ENCODE measurements at regions not wholly inside any gene's neighbourhood (a gene's known extent, or its start where the extent isn't known, plus 50 kb on each side); places are given as distances from the start of the nearest gene placed in this dataset.

GRCh38 chr9:17068671-17069070, 66.2 kb upstream of the CNTLN start:
- H3K36me3 ChIP-seq (replicated peaks in 1 of 2; ENCODE audit: control insufficient read depth in 1 of 2, insufficient read depth in 2 of 2, low read length in 2 of 2): no peaks in the 10 kb centered on the region
- H3K27me3 Mint-ChIP-seq (ENCODE audit: low read depth in 3 of 3): peaks cover 0 to 2% (median 0%) of the 10 kb centered on the region in 3 donors
- DNase-seq: no peak
- WGBS (ENCODE audit: insufficient coverage): 32% methylated on average over 3 of the region's 3 CpGs
- H3K36me3 Mint-ChIP-seq: no peaks in the 10 kb centered on the region
- no peak overlapping the region for H3K9ac ChIP-seq (ENCODE audit: insufficient read depth, low read length, poor library complexity, severe bottlenecking)
- no peaks in the 10 kb centered on the region for H3K27me3 ChIP-seq (ENCODE audit: control insufficient read depth in 2 of 2, insufficient read depth in 2 of 2, low read length in 2 of 2)
- no peak overlapping the region for H3K27ac Mint-ChIP-seq
- no peaks in the 10 kb centered on the region for H3K9me3 ChIP-seq (replicated peaks in 1 of 2; ENCODE audit: control insufficient read depth in 1 of 2, insufficient read depth in 1 of 2, low read length in 2 of 2)
- intact Hi-C loops (cut with micrococcal nuclease): loop anchor here in 1 of 2 donors (10.0 kb wide), 1 partner anchor 396 kb away; no protein-coding TSS in a partner anchor
- H3K27ac ChIP-seq (ENCODE audit: low read depth in 1 of 2, low read length in 2 of 2): no peak overlapping the region
- no peaks in the 10 kb centered on the region for H3K4me1 Mint-ChIP-seq
- no peaks in the 10 kb centered on the region for H3K79me2 ChIP-seq (ENCODE audit: insufficient read depth, low read length)
- no peaks in the 10 kb centered on the region for H3K4me1 ChIP-seq (ENCODE audit: control insufficient read depth in 1 of 2, insufficient read depth in 2 of 2, low read length in 2 of 2)
- no peaks in the 10 kb centered on the region for H4K20me1 ChIP-seq (ENCODE audit: insufficient read depth, low read length)
- H2AFZ ChIP-seq (ENCODE audit: insufficient read depth, low read depth, low read length, poor library complexity, severe bottlenecking): no peak overlapping the region
- H3K4me2 ChIP-seq (replicated peaks; ENCODE audit: extremely low read depth, low read length, poor library complexity, severe bottlenecking): no peak overlapping the region
- peaks cover 0 to 7% (median 3%) of the 10 kb centered on the region in 7 donors for H3K9me3 Mint-ChIP-seq
- no peak for TF ChIP-seq CTCF (IDR thresholded peaks at IDR 0.05)
- H3K4me3 ChIP-seq (replicated peaks in 1 of 3; ENCODE audit: low read depth in 2 of 3, low read length in 3 of 3): no peak overlapping the region
- H3K4me3 Mint-ChIP-seq: no peak overlapping the region

- Histone ChIP-seq H3K27me3 (ENCODE audit: control insufficient read depth in 2 of 2, insufficient read depth in 2 of 2, low read length in 2 of 2) (no peaks in the 10 kb centered on the region), H3K79me2 (ENCODE audit: insufficient read depth, low read length) (no peaks in the 10 kb centered on the region), H3K9ac (ENCODE audit: insufficient read depth, low read length, poor library complexity, severe bottlenecking) (no peak overlapping the region), H3K9me3 (replicated peaks in 1 of 2; ENCODE audit: control insufficient read depth in 1 of 2, insufficient read depth in 1 of 2, low read length in 2 of 2) (no peaks in the 10 kb centered on the region), H3K36me3 (replicated peaks in 1 of 2; ENCODE audit: control insufficient read depth in 1 of 2, insufficient read depth in 2 of 2, low read length in 2 of 2) (no peaks in the 10 kb centered on the region), H2AFZ (ENCODE audit: insufficient read depth, low read depth, low read length, poor library complexity, severe bottlenecking) (no peak overlapping the region), H3K4me1 (ENCODE audit: control insufficient read depth in 1 of 2, insufficient read depth in 2 of 2, low read length in 2 of 2) (no peaks in the 10 kb centered on the region), H3K4me2 (replicated peaks; ENCODE audit: extremely low read depth, low read length, poor library complexity, severe bottlenecking) (no peak overlapping the region), H3K27ac (ENCODE audit: low read depth in 1 of 2, low read length in 2 of 2) (no peak overlapping the region), H4K20me1 (ENCODE audit: insufficient read depth, low read length) (no peaks in the 10 kb centered on the region), H3K4me3 (replicated peaks in 1 of 3; ENCODE audit: low read depth in 2 of 3, low read length in 3 of 3) (no peak overlapping the region)
- no peak overlapping the region for H3K4me3 Mint-ChIP-seq
- no peak for TF ChIP-seq CTCF (IDR thresholded peaks at IDR 0.05)
- intact Hi-C loops (cut with micrococcal nuclease): loop anchor here in 1 of 2 donors (10.0 kb wide), 1 partner anchor 400 kb away; no protein-coding TSS in a partner anchor
- no peak for DNase-seq
- peaks cover 0 to 2% (median 2%) of the 10 kb centered on the region in 3 donors for H3K27me3 Mint-ChIP-seq (ENCODE audit: low read depth in 3 of 3)
- no peaks in the 10 kb centered on the region for H3K4me1 Mint-ChIP-seq
- no peaks in the 10 kb centered on the region for H3K9me3 Mint-ChIP-seq
- no CpG with 5 or more reads among the region's 1 CpG for WGBS (ENCODE audit: insufficient coverage)
- H3K36me3 Mint-ChIP-seq: no peaks in the 10 kb centered on the region
- no peak overlapping the region for H3K27ac Mint-ChIP-seq
Observed at GRCh38 chr9:17065062-17065461, 69.8 kb upstream of the CNTLN start.

All from CD14-positive monocyte (primary cell).